GF-D8 (cell line): ENCODE measurements at regions not wholly inside any gene's neighbourhood (a gene's known extent, or its start where the extent isn't known, plus 50 kb on each side); places are given as distances from the start of the nearest gene placed in this dataset.

Experiments
- DNase-seq: peaks from one replicate; lab custom pipeline; 2025; lab: John Stamatoyannopoulos, UW

DNA sequence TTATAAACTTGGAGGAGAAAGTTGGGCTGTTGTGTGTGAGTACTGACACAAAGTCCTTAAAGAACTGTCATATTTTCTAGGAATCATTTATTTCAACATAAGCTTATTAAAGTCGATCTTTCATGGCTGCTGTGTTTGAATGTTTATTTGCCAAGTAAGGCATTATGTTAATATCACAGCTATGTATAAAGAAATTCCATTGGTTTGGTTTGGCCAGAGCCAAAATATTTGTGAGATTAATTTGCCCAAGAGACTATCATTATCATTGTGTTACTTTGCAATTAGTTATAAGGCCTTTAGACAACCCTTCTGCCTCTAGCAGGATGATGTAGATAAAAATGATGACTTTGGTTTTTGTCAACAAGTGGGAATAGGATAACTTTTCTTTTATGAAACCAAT, 240.6 kb upstream of the NT5C1B start:
- no peak for DNase-seq

DNA sequence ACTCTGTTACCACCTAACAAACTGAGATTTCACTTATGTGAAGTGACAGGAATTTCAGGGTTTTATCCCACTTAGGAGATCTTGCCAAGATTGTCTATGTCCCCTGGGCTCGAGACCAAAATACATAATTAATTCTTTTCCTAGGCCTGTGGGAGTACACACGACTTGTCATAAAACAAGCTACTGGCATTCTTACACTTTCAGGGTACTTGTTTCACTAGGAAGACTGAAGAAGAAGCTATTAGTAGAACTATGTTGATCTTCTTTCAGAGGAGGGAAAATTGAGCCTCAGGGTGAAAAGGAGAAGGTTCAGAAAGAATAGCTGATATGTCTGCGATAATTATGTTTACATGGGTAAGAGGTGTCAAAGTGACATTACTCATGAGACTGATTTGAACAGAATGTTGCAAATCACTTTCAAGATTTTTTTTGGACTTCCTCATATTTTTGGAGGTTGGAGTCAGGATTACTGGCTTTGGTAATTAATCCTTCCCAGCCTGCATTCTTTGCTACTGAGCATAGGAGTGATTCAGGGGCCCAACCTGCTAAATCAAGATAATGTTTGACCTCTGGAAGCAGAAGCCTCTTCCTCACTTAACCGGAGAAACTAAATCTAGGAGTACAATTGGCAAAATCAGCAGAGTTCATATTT, 240.0 kb upstream of the NT5C1B start:
- no peak for DNase-seq

DNA sequence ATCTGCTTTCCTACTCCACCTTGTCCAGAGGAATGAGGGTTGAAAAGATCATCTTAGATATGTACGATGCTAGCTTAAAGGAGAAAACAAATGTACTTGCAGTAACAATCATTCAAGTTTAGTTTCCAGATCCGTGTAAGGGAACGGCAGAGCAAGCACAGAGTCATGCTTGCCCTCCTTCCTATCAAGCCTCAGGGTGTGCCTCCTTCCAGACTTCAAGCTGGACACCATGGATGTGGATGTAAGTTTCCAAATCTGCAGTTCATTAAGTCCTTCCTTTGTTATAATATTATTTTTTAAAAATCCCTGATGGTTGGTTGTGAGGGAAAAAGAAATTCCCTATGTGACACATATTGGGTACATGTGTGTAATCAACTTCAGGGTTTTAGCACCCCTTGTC, 238.9 kb upstream of the NT5C1B start:
- DNase-seq = no peak

DNA sequence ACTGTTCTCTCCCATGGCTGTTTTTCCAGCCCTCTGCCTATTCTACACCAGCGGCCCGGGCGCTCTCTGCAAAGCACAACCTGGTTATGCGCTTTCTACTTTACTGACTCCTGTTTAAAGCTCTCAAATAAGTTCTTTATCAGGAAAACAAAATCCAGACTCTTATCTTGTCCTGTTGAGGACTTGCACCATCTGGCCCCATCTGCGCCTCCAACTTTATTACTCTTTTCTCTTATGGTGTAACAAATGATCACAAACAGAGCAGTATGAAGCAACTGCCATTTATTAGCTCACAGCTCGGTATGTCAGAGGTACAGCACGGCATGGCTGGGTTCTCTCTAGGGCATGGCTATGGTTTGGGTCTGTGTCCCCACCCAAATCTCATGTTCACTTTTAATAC, 236.5 kb upstream of the NT5C1B start:
- DNase-seq = no peak

DNA sequence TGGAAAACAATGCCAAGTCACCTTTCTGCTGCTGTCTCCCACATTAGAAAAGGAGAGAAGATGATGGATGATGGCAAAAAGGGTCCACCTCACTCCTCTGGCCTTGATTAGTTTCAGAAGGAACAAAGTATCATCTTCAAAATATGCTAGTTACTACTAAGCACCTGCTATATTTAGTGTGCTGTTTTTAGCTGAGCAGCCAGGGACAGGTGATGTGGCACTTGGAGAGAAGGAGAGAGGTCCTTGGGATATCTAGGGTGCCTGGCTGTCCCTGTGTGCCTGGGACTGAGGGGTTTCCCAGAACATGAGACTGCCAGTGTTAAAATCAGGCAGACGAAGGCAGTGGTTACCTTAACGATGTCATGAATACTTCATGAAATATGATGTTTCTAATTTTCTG, 235.5 kb upstream of the NT5C1B start:
- DNase-seq = no peak

DNA sequence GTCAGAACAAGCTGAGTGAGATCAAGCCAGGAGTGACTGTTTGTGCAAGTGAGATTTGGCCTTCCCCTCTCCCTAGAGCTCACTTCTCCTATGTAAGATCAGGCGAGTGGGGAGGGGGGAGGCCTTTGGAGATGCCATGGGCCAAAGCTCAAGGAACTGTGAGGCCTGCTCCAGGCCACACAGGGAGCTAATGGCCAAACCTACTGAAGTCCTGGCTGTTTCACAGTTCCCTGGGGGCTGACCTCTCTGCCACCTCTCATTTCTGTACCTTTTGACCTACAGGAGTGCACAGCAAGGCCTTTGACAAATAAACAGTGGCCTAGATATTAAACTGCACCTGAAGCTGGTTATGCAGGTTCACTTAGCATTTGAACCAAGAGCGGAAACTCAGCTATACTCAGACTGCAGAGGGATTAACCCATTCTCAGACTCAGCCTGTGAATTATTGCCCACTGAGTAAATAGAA, 235.0 kb upstream of the NT5C1B start:
- no peak for DNase-seq

DNA sequence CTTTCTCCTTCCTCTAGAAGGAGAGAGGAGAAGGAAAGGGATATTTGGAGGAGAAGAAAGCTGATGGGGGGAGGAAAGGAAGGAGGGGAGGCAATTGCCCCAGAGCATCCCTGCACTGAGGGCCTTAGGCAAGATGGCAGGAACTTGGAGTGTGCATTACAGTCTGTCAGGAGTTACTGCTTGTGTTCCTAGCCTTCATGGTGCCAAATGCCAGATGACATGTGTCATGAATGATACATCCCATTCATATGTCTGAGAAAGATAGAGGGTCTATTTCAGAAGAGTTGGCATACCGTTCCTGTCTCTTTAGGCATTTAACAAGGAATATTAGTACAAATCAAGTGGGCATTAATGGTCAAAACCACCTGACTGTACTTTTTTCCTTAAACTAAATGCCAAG, 232.1 kb upstream of the NT5C1B start:
- no peak for DNase-seq

DNA sequence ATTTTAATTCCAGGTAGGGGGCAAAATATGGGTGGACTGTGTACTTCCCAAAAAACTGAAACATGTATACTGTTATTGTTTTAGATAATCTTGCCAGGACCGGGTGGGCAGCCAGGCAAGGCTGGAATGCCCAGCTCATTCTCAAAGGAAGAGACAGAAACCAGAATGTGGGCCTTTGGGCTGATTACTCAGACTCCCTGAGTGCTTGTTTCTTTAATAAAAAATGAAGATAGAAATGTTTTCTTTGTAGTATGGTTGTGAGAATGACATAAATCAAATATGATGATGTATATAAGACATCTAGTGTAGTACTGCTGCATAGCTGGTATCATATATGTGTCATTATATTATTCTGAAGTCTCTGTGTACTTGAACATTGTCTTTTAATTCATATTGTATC, 231.6 kb upstream of the NT5C1B start:
- no peak for DNase-seq

DNA sequence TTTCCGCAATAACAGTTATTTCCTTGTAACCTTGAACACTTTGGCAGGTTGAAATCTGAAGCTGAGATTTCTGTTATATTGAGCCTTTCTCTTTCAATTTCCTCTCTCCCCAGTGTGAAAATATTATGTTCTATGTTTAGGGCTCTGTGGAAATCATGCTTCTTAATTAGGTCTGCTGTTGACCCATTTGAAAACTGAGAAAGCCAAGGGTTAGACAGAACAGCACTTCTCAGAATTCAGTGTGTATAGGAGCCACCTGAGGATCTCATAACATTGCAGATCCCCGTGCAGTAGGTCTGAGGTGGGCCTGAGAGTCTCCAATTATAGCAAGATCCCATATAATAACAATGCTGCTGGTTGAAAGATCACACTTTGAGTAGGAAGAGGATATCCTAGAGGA, 230.2 kb upstream of the NT5C1B start:
- DNase-seq = no peak

DNA sequence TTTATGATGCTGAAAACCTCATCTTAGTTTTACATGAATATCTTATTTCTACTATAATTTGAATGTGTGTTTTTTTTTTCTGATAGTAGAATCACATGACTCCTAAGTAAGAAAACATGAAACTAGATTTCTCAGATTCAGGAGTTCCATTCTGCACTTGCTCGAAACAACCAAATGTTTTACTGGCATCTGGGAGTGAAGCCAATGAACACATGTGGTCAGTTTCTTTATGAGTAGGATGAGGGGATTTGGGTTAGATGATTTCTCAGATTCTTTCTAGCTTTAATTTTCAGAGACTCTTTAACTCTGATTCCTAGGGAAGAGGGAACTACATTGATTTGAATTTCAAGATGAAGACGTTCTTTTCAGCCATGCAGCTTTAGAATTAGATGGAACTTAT, 225.0 kb upstream of the NT5C1B start:
- no peak for DNase-seq

DNA sequence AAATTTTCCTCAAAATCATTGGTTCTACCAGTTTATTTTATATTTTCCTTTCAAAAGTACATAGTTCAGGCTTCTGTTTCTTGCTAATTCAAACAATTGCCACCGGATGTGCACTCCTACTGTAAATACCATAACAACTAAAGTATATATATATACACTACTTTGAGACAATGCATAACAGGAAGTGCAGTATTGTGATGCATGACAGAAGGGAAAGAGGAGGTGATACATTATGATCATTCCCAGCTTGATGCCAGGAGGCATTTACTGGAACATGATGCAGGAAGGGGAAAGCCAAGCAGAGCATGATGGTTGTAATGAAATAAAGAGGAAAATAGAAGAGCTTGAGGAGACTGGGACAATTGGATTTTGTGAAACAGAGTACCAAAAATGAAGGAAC, 215.2 kb upstream of the NT5C1B start:
- no peak for DNase-seq

DNA sequence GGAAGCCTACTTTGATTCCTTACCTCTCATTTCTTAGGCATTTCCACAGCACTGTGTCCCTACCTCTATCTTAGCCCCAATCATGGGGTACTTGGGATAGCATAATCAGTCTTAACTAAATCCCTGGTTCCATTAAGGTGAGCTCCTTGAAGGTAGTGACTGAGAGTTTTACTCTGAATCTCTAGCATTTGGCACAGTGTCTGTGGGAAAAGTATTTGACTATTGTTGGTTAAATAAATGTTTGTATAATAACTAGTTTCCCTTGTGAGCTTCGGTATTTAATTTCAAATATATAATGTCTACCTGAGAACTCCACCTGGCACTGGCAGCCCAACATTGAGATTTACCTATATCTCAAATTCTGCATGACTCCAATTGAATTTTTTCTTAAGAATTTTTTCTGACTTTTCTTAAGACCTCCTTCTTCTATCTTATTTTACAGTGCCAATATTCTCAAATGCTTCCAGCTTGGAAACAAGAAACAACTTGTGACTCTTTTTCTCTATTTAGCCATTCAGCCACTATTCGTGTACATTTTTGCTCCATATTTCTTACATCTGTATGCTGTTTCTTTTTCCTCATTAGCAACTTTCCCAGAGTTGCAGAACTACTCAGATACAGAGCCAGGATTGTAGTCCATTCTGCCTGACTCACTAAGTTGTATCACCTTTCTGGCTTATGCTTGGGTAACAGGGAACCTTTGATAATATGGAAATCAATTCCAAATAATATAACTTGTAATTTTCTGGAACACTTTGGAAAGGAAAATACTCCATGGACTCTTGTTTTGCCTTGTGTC, 214.0 kb upstream of the NT5C1B start:
- no peak for DNase-seq

DNA sequence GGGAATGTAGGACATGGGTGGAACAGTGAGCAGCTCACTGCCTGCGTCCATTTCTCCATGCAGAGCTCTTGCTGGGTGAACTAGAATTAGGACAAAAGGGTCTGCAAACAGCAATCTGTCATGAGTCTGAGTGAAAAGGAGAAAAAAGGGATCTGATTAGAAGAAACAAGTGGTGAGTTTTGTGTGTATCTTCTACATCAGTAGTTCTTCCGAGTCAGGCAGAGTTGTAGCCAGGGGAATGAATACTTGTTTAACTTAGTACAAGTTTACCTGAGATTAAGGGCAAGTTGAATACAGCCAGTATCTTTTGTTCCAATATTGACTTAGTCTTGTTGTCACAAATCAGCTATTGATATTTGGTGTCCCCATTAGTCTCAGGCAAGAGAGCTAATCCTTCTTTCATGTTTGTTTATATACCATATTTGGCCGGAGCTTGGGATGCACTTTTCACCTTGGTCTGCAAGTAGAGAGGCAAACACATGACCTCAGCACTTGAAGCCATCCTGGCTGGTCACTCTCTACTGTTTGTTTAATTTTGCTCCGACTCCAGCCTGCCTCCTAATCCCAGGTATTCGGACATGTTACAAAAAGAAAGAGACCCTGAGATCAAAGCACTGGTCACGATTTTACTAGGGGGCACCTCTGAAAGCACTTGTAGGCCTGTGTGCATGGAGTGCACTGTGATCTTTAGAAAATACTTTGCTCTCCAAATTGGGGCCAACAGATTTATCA, 211.0 kb upstream of the NT5C1B start:
- DNase-seq = no peak

DNA sequence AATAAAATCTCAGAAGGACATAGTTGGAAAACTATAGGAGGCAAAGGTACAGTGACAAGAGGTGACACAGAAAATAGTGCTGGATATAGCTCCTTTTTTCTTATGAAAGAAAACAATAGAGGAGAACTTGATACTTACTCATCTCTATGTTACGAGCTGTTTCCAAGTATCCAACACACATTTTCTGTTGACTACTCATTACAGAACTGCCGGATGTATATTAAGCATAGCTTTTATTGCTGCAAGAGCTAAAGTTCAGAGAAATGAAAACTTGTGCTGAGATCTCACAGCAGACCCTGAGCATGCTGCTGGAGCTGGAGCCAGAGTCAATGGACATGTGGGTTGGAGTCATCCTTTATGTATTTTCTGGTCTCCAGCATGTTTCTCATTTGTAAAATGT, 210.0 kb upstream of the NT5C1B start:
- DNase-seq = no peak

DNA sequence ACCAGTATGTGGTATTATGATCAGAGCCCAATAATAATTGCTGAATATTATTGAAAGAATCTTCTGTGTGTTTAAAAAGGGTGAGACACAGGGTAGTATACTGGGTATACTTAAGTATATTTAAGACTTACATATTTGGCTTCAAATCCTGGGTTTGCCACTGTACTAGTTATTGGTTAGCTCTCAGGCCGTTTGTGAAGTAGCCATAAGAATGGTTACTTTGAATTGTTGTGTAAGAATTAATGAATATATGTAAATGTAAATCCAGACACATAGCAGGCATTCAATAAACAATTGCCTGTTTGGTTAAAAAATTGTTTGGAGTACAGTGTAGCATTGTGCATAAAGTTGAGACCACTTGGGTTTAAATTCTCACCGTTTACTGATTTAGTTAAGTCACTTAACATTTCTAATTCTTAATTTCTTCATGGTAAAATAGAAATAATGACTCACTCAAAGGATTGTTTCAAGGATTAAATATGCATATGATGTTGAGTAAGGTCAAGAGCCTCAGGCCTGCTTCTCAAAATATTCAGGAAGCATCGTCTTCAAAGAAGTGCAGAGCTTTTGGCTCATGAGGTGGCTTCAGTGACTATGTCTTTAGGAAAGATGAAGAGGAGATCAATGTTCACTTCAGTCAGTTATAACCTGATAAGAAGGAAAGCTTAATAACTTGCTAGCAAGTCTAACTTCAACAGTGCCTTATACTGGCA, 207.9 kb upstream of the NT5C1B start:
- no peak for DNase-seq

DNA sequence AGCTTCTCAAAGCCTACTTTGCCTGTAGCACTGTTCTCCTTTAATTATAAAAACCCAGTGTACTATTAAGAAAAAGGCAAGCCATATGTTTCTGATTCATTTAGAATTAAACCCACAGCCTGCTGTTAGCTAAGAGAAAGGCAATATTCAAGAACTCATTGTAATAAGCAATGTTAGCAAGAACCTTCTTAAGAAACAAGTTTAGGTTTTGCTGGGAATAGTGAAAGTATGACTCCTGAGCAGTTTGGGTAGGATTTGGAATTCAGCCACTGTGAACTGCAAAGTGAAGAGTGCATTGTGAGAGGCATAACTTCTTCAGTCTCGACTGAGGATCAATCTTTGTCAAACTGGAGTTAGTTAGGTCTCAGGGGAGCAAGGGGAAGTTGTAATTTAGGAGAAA, 206.5 kb upstream of the NT5C1B start:
- no peak for DNase-seq

DNA sequence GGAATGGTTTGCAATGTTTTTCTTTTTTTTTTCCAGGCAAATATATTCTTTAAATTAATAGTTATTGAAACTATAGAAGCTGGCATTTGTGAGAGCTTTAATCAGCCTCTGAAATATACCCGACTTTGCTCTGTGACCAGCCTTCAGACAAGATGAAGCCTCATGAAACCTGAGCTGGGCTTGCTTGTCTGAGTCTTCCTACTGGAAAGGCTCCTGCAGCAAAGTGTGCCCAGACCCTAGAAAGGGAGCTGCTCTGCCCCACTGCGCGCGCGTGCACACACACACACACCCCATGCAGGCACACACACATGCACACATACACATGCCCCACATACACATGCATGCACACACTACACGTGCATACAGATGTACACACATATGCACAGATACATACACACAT, 203.3 kb upstream of the NT5C1B start:
- DNase-seq = no peak

DNA sequence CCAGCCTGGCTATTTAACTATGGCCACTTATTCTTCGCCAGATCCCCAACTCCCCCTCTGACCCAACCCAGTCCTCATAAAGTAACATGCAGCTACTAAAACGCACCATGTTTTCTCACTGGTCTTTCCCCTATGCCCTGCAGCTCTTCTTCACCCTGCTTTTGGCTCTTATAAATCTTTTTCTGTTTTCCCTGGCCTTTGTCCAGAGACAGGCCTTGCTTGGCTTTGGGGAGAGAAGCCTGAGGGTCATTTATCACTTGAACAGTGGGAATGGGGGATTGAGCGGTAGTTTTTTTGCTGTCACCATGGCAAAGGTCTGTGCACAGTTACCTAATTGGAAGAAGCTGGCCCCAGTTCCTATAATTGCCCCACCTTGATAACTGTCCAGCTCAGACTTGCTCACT, 202.9 kb upstream of the NT5C1B start:
- no peak for DNase-seq

DNA sequence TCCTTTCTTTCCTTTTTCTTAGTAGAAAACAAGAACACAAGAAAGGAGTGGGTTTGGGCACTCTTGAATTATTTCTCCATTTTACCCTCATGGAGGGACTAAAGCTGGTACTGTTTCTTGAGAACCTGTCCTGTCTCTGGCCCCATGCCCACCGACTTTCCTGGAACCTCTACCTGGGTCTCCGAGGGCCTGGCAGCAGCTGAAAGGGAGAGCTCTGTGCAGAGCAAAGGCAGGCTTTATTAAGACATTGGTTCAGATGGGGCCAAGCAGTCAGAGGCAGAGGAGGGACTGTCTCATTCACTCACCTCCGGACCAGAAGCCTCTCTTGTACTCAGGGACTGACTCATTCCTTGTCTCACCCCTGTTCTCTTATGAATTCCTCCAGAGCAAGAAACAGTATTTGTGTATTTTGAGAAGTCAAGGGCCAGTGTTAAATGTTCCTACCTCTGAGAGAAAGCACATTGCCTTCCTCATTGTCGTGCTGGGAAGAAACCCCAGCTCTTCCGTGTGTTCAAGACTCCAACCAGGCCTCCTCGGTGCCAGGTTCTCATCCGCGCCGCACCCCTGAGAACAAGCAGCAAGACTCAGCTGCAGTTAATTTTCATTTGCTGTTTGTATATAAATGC, 201.9 kb upstream of the NT5C1B start:
- DNase-seq = no peak

DNA sequence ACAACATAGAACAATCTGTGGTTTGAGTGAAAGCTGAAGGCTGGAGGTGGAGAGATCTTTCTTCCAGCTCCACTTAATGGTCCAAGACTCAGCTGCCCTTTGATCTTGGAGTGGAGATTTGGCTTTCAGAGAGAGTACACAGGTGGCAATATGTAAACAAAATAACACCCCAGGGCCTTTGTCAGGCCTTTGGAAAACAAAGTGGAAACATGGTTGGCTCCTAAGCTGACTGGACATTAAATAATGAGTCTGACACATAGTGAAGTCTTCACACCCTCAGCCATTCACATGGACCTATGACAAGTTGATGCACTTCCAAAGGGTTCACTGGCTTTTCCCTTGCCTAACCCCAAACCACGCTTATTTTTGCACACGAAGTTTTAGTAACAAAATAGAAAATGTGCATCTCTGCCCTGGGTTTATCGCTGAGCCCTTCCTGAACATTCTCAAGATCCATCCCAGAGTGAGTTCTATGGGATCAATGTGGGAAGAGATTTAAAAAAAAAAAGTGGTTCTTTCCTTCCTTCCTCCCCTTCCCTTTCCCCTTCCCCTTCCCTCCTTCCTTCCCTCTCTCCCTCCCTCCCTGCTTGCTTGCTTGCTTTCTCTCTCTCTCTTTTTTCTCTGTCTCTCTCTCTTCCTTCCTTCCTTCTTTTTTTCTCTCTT, 201.3 kb upstream of the NT5C1B start:
- no peak for DNase-seq

DNA sequence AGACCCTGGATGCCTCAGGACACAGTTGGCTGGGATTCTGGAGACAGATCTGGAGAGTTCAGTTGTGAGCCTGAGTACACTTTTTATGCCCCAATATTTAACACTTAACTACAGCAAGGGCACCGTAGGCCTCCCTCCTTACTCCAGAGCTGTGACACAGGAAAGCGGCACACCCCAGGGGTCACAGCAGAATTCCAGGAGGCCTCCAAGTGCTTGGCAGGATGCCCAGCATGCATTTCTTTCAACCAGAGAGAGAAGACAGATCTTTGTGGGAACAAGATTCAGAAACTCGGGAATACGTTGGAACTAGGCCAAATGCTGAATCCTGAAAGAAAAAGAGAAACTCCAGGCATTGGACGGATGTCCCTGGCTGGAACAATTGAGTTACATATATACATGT, 199.2 kb upstream of the NT5C1B start:
- DNase-seq = no peak

DNA sequence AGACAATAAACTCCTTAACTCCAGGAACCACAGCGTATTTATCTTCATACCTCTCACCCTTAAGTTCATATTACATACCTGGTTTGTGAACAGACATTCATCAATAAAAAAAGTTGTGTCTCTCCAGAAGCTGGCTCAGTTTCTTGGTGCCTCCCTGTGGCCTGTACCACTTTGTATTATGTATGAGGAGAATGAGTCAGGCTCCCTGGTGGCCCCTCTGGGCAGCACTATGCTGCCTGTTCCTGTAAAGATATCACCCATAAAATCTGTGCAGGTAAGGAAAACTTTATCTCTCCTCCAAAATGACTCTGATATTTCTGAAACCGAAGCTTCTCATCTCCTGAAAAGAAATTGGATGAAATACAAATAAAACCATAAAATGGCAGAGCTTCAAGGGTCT, 198.4 kb upstream of the NT5C1B start:
- DNase-seq = no peak
